Jurkat, Clone E6-1 (cell line): ENCODE measurements at regions not wholly inside any gene's neighbourhood (a gene's known extent, or its start where the extent isn't known, plus 50 kb on each side); places are given as distances from the start of the nearest gene placed in this dataset.

Experiments
- DNase-seq: peaks from one replicate; pipeline ENCODE4 v3.0.0-alpha.2; 2011; ENCODE audit warnings: low read depth, low spot score
- H3K4me3 ChIP-seq: 2 replicates; pipeline ENCODE4 v1.5.1; 2011; ENCODE audit warnings: mild to moderate bottlenecking, low read length, control low read depth, moderate library complexity

GRCh38 chr13:73877399-73877798, 256.8 kb downstream of the KLF12 start:
- no peak overlapping the region for H3K4me3 ChIP-seq
- DNase-seq = no peak

- no peak overlapping the region for H3K4me3 ChIP-seq
- no peak for DNase-seq
Observed at GRCh38 chr13:73876323-73876722, 257.9 kb downstream of the KLF12 start.

GRCh38 chr13:73873940-73874830, 260.0 kb downstream of the KLF12 start:
- DNase-seq = no peak

GRCh38 chr13:73872397-73872796, 261.8 kb downstream of the KLF12 start:
- no peak overlapping the region for H3K4me3 ChIP-seq
- no peak for DNase-seq

More at GRCh38 chr13:73873940-73874830, 260.0 kb downstream of the KLF12 start:
- no peak overlapping the region for H3K4me3 ChIP-seq

GRCh38 chr13:73870970-73871935, 263.0 kb downstream of the KLF12 start:
- DNase-seq = no peak

GRCh38 chr13:73870036-73870741, 264.0 kb downstream of the KLF12 start:
- no peak overlapping the region for H3K4me3 ChIP-seq
- DNase-seq = no peak

More at GRCh38 chr13:73870970-73871935, 263.0 kb downstream of the KLF12 start:
- H3K4me3 ChIP-seq = no peak overlapping the region

GRCh38 chr13:73865027-73865426, 269.2 kb downstream of the KLF12 start:
- no peak overlapping the region for H3K4me3 ChIP-seq
- no peak for DNase-seq

GRCh38 chr13:73861136-73861535, 273.1 kb downstream of the KLF12 start:
- DNase-seq = no peak
- no peak overlapping the region for H3K4me3 ChIP-seq

GRCh38 chr13:73860501-73860900, 273.7 kb downstream of the KLF12 start:
- no peak for DNase-seq
- H3K4me3 ChIP-seq = no peak overlapping the region

- no peak overlapping the region for H3K4me3 ChIP-seq
- DNase-seq = no peak
Observed at GRCh38 chr13:73859841-73860240, 274.4 kb downstream of the KLF12 start.

- no peak overlapping the region for H3K4me3 ChIP-seq
- no peak for DNase-seq
Observed at GRCh38 chr13:73857106-73857505, 277.1 kb downstream of the KLF12 start.

GRCh38 chr13:73851104-73851503, 283.1 kb downstream of the KLF12 start:
- no peak for DNase-seq
- no peak overlapping the region for H3K4me3 ChIP-seq

GRCh38 chr13:73850104-73850873, 283.9 kb downstream of the KLF12 start:
- no peak for DNase-seq
- H3K4me3 ChIP-seq = no peak overlapping the region

GRCh38 chr13:73849292-73849691, 284.9 kb downstream of the KLF12 start:
- DNase-seq = peak; percentile 54
- no peak overlapping the region for H3K4me3 ChIP-seq

GRCh38 chr13:73844986-73845385, 289.2 kb downstream of the KLF12 start:
- DNase-seq = no peak
- H3K4me3 ChIP-seq = no peak overlapping the region

- H3K4me3 ChIP-seq = no peak overlapping the region
- no peak for DNase-seq
Observed at GRCh38 chr13:73842626-73843025, 291.6 kb downstream of the KLF12 start.

GRCh38 chr13:73842184-73842583, 292.0 kb downstream of the KLF12 start:
- DNase-seq = no peak
- no peak overlapping the region for H3K4me3 ChIP-seq

- H3K4me3 ChIP-seq = no peak overlapping the region
- DNase-seq = no peak
Observed at GRCh38 chr13:73837147-73837546, 297.1 kb downstream of the KLF12 start.
